ENCODE measurements at regions not wholly inside any gene's neighbourhood (a gene's known extent, or its start where the extent isn't known, plus 50 kb on each side); places are given as distances from the start of the nearest gene placed in this dataset.
A peak's percentile ranks its signal among the peaks of the same experiment; 100 is the strongest.
"Not testable (repeated sequence)": the region's sequence is repeated elsewhere in the genome, so short reads cannot be mapped to it uniquely, and the experiment has no call there.

- no peaks in the 10 kb centered on the region for H3K36me3 ChIP-seq (ENCODE audit: control insufficient read depth, insufficient read depth, low read length)
- no peaks in the 10 kb centered on the region for H3K4me1 ChIP-seq
- no peak overlapping the region for H3K4me3 ChIP-seq (ENCODE audit: low read depth, low read length)
- H3K27me3 ChIP-seq (replicated peaks; ENCODE audit: control insufficient read depth, insufficient read depth, low read length): no peaks in the 10 kb centered on the region
- Mint-ChIP-seq H3K36me3 (ENCODE audit: insufficient read depth, unreplicated experiment) (no peaks in the 10 kb centered on the region), H3K27ac (ENCODE audit: unreplicated experiment) (no peak overlapping the region), H3K27me3 (ENCODE audit: insufficient read depth, unreplicated experiment) (peaks cover 6% of the 10 kb centered on the region), H3K4me1 (ENCODE audit: low read depth, unreplicated experiment) (no peaks in the 10 kb centered on the region), H3K9me3 (ENCODE audit: unreplicated experiment) (no peaks in the 10 kb centered on the region), H3K4me3 (ENCODE audit: unreplicated experiment) (no peak overlapping the region)
- TF ChIP-seq, protein P1, sequence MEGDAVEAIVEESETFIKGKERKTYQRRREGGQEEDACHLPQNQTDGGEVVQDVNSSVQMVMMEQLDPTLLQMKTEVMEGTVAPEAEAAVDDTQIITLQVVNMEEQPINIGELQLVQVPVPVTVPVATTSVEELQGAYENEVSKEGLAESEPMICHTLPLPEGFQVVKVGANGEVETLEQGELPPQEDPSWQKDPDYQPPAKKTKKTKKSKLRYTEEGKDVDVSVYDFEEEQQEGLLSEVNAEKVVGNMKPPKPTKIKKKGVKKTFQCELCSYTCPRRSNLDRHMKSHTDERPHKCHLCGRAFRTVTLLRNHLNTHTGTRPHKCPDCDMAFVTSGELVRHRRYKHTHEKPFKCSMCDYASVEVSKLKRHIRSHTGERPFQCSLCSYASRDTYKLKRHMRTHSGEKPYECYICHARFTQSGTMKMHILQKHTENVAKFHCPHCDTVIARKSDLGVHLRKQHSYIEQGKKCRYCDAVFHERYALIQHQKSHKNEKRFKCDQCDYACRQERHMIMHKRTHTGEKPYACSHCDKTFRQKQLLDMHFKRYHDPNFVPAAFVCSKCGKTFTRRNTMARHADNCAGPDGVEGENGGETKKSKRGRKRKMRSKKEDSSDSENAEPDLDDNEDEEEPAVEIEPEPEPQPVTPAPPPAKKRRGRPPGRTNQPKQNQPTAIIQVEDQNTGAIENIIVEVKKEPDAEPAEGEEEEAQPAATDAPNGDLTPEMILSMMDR (IDR thresholded peaks at IDR 0.05; ENCODE audit: insufficient read depth in 1 of 2, low read depth in 1 of 2, low read length in 1 of 2, severe bottlenecking in 1 of 2, unreplicated experiment in 1 of 2): no peak
- BruUV-seq (replicated peaks): no TSS peak
- ChIA-PET POLR2A (no interaction called here), CTCF (no interaction called here)
- no peaks in the 10 kb centered on the region for H3K9me3 ChIP-seq
- no peak for DNase-seq
- intact Hi-C loops (cut with micrococcal nuclease; ENCODE audit: unreplicated experiment): no loop called here
Measured at GRCh38 chr10:57661206-57661605, 606.5 kb downstream of the IPMK start.

DNA sequence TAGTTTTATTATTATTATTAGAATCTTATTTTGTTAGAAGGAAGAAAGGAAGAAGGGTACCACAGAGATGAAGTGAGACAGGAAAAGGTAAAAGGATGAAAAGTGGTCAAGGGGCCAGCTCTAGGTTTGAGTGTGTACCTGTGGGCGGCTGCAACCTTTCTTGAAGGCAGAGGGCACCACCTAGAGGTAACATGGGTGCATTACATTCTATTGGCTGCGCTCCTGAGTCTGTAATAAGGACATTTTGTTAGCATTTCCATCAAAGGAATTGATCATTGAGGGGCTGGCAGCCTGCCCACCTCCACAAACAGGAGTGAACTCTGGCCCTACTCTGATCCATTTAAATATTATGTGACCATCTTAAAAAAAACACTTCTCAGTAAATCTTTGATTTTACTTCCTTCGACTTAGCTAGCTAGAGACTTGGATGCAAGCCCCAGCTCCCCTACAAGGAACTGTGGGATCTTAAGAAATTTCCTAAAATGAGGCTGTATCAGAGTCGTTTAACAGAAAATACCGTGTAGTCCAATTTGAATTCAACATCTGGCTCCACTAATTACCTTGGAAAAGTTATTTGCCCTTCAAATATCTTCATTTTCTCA lies 610.4 kb downstream of the IPMK start:
- H3K36me3 ChIP-seq (ENCODE audit: control insufficient read depth, insufficient read depth, low read length): no peaks in the 10 kb centered on the region
- intact Hi-C loops (cut with micrococcal nuclease; ENCODE audit: unreplicated experiment): loop anchor here (1.0 to 5.0 kb wide), 7 partner anchors 77 to 1990 kb away; no protein-coding TSS in a partner anchor

DNA sequence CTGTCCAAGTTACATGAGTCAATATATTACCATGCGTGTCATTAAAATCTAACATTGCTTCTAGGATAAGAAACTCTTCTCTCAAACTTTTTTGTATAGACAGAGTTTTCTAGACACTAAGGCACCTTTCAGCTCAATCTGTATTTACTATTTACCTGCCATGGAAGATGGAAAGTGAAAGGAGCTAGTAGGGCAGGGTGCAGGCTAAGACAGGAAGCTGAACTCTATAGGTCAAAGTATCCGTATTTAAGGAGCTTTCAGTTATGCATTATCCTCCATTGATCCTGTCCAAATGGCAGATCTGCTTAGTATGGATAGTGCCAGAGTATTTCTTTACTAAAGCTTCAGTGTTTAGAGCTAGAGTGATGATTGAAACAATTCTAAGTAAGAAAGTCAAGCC lies 612.8 kb downstream of the IPMK start:
- DNase-seq: no peak
- no peaks in the 10 kb centered on the region for H3K36me3 ChIP-seq (ENCODE audit: control insufficient read depth, insufficient read depth, low read length)
- no peak overlapping the region for H3K27ac Mint-ChIP-seq (ENCODE audit: unreplicated experiment)
- no peak overlapping the region for H3K4me3 ChIP-seq (ENCODE audit: low read depth, low read length)
- no peaks in the 10 kb centered on the region for H3K27me3 ChIP-seq (replicated peaks; ENCODE audit: control insufficient read depth, insufficient read depth, low read length)
- H3K4me1 ChIP-seq: no peaks in the 10 kb centered on the region
- TF ChIP-seq, protein P1 (IDR thresholded peaks at IDR 0.05; ENCODE audit: insufficient read depth in 1 of 2, low read depth in 1 of 2, low read length in 1 of 2, severe bottlenecking in 1 of 2, unreplicated experiment in 1 of 2): no peak
- intact Hi-C loops (cut with micrococcal nuclease; ENCODE audit: unreplicated experiment): loop anchor here (5.0 kb wide), 2 partner anchors 153 to 1988 kb away; no protein-coding TSS in a partner anchor
- BruUV-seq (replicated peaks): no TSS peak
- no peaks in the 10 kb centered on the region; the same call in 1 of the 2 replicates for H3K9me3 ChIP-seq
- no peaks in the 10 kb centered on the region for H3K36me3 Mint-ChIP-seq (ENCODE audit: insufficient read depth, unreplicated experiment)
- CTCF ChIA-PET: interaction anchor here (1.9 kb wide), 1 partner anchor 75 kb away, joined by 5 read pairs; no protein-coding TSS in a partner anchor
- no peak overlapping the region for H3K4me3 Mint-ChIP-seq (ENCODE audit: unreplicated experiment)
- H3K9me3 Mint-ChIP-seq (ENCODE audit: unreplicated experiment): no peaks in the 10 kb centered on the region
- H3K27me3 Mint-ChIP-seq (ENCODE audit: insufficient read depth, unreplicated experiment): peaks cover 3% of the 10 kb centered on the region
- POLR2A ChIA-PET: no interaction called here
- H3K4me1 Mint-ChIP-seq (ENCODE audit: low read depth, unreplicated experiment): no peaks in the 10 kb centered on the region

More for the DNA sequence above, 610.4 kb downstream of the IPMK start:
- BruUV-seq (replicated peaks): no TSS peak
- TF ChIP-seq, protein P1 (IDR thresholded peaks at IDR 0.05; ENCODE audit: insufficient read depth in 1 of 2, low read depth in 1 of 2, low read length in 1 of 2, severe bottlenecking in 1 of 2, unreplicated experiment in 1 of 2): peak; percentile 97
- peak; percentile 75 to 85 for DNase-seq
- H3K36me3 Mint-ChIP-seq (ENCODE audit: insufficient read depth, unreplicated experiment): no peaks in the 10 kb centered on the region
- H3K4me1 ChIP-seq: no peaks in the 10 kb centered on the region
- no peak overlapping the region for H3K4me3 ChIP-seq (ENCODE audit: low read depth, low read length)
- ChIA-PET POLR2A (interaction anchor here (0.7 kb wide), 1 partner anchor 1838 kb away, joined by 8 read pairs; no protein-coding TSS in a partner anchor), CTCF (interaction anchor here (0.6 to 1.3 kb wide), 16 partner anchors 12 to 1622 kb away, joined by 3 to 18 read pairs (median 4); no protein-coding TSS in a partner anchor)
- H3K4me1 Mint-ChIP-seq (ENCODE audit: low read depth, unreplicated experiment): no peaks in the 10 kb centered on the region
- H3K4me3 Mint-ChIP-seq (ENCODE audit: unreplicated experiment): no peak overlapping the region
- no peak overlapping the region for H3K27ac Mint-ChIP-seq (ENCODE audit: unreplicated experiment)
- peaks cover 5% of the 10 kb centered on the region for H3K27me3 Mint-ChIP-seq (ENCODE audit: insufficient read depth, unreplicated experiment)
- H3K9me3 Mint-ChIP-seq (ENCODE audit: unreplicated experiment): no peaks in the 10 kb centered on the region
- H3K27me3 ChIP-seq (replicated peaks; ENCODE audit: control insufficient read depth, insufficient read depth, low read length): no peaks in the 10 kb centered on the region
- H3K9me3 ChIP-seq: no peaks in the 10 kb centered on the region; the same call in 1 of the 2 replicates

- H3K4me3 ChIP-seq (ENCODE audit: low read depth, low read length); H3K4me1 ChIP-seq; H3K36me3 ChIP-seq (ENCODE audit: control insufficient read depth, insufficient read depth, low read length); intact Hi-C loops (cut with micrococcal nuclease; ENCODE audit: unreplicated experiment); H3K9me3 ChIP-seq; H3K27ac Mint-ChIP-seq (ENCODE audit: unreplicated experiment); POLR2A ChIA-PET; H3K4me3 Mint-ChIP-seq (ENCODE audit: unreplicated experiment); H3K4me1 Mint-ChIP-seq (ENCODE audit: low read depth, unreplicated experiment); BruUV-seq (replicated peaks); H3K27me3 ChIP-seq (replicated peaks; ENCODE audit: control insufficient read depth, insufficient read depth, low read length); H3K36me3 Mint-ChIP-seq (ENCODE audit: insufficient read depth, unreplicated experiment); H3K9me3 Mint-ChIP-seq (ENCODE audit: unreplicated experiment); H3K27me3 Mint-ChIP-seq (ENCODE audit: insufficient read depth, unreplicated experiment); DNase-seq: not testable (repeated sequence)
- CTCF ChIA-PET: interaction anchor here (1.4 kb wide), 1 partner anchor 12 kb away, joined by 4 read pairs; no protein-coding TSS in a partner anchor
Measured at GRCh38 chr10:57645108-57645507, 622.6 kb downstream of the IPMK start.

All from Caco-2 (cell line).